RWPE2 (cell line): ENCODE measurements at regions not wholly inside any gene's neighbourhood (a gene's known extent, or its start where the extent isn't known, plus 50 kb on each side); places are given as distances from the start of the nearest gene placed in this dataset.

ENCODE experiments used
- ATAC-seq: fragments of 200-7000 bp; cut with Tn5 transposase; 3 replicates; pipeline ENCODE4 v1.9.1; 2021; ENCODE audit warnings: low read depth
- DNase-seq: peaks from one replicate; pipeline ENCODE4 v3.0.0-alpha.2; 2020; ENCODE audit warnings: low spot score
- H3K27ac ChIP-seq: fragments of 450-650 bp; 2 replicates; pipeline ENCODE4 v1.5.1; 2017; ENCODE audit warnings: mild to moderate bottlenecking; ENCODE audit not compliant: poor library complexity, severe bottlenecking
- H3K27me3 ChIP-seq: fragments of 250-450 bp; sonication (Bioruptor Pico); 2 replicates; pipeline ENCODE4 v1.5.1; 2021; ENCODE audit warnings: mild to moderate bottlenecking, moderate library complexity; ENCODE audit not compliant: insufficient read depth, poor library complexity, severe bottlenecking
- H3K36me3 ChIP-seq: fragments of 250-450 bp; sonication (Bioruptor Pico); 2 replicates; pipeline ENCODE4 v1.5.1; 2020; ENCODE audit warnings: low read depth, mild to moderate bottlenecking, moderate library complexity
- H3K4me1 ChIP-seq: fragments of 250-450 bp; sonication (Bioruptor Pico); 2 replicates; pipeline ENCODE4 v1.5.1; 2021; ENCODE audit warnings: mild to moderate bottlenecking, moderate library complexity; ENCODE audit not compliant: insufficient read depth, poor library complexity, severe bottlenecking
- H3K4me3 ChIP-seq: fragments of 250-450 bp; sonication (Bioruptor Pico); 2 replicates; pipeline ENCODE4 v1.5.1; 2021; ENCODE audit warnings: mild to moderate bottlenecking, moderate library complexity; ENCODE audit not compliant: severe bottlenecking
- H3K9me3 ChIP-seq: fragments of 250-450 bp; sonication (Bioruptor Pico); 2 replicates; pipeline ENCODE4 v1.5.1; 2021; ENCODE audit warnings: mild to moderate bottlenecking, moderate library complexity; ENCODE audit not compliant: severe bottlenecking
- CTCF ChIP-seq: fragments of 450-650 bp; IDR thresholded peaks from one replicate; pipeline ENCODE4 v1.5.1; 2017; ENCODE audit warnings: mild to moderate bottlenecking, moderate library complexity; ENCODE audit not compliant: poor library complexity, severe bottlenecking

- H3K36me3 ChIP-seq: no peaks in the 10 kb centered on the region
- no peak for TF ChIP-seq CTCF
- no peak overlapping the region for H3K4me3 ChIP-seq
- no peak for DNase-seq
- H3K27ac ChIP-seq: no peak overlapping the region
- no peaks in the 10 kb centered on the region for H3K4me1 ChIP-seq
- no peaks in the 10 kb centered on the region for H3K27me3 ChIP-seq
- ATAC-seq: no peak
- peaks cover 2% of the 10 kb centered on the region for H3K9me3 ChIP-seq
These were observed 402.9 kb downstream of the IL20RB start for GRCh38 chr3:137360531-137361201.

DNA sequence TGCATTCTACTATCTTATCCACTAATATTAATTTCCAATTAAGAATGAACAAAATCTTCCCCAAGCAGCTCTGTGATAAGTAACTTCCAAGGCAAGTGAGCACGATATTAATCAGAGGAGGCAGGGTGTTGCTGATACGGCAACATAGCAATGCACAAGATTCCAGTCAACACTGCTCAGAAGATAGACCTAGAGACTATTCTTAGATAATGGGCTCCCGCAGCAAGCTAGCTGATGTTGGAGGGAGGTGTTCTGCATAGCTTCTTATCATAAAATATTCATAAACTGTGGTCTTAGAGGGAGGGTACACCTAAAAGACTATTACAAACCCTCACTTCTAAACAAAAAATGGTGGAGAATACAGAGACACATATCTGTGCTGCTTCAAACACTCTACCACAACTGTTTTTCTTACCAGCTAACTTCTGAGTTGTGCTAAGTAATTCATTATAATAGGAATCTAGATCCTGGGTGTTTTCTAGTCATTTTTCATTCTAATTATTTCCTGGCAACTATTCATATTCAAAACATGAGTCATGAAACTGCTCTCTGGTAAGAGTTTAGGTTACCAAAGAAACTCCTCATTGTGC lies 382.0 kb upstream of the SOX14 start:
- ATAC-seq (no peak), DNase-seq (no peak)
- no peak overlapping the region for H3K27ac ChIP-seq
- TF ChIP-seq CTCF: no peak
- H3K4me3 ChIP-seq: no peak overlapping the region
- H3K36me3 ChIP-seq: no peaks in the 10 kb centered on the region
- H3K27me3 ChIP-seq: no peaks in the 10 kb centered on the region
- no peaks in the 10 kb centered on the region for H3K9me3 ChIP-seq
- no peaks in the 10 kb centered on the region for H3K4me1 ChIP-seq

- H3K9me3 ChIP-seq: no peaks in the 10 kb centered on the region
- no peak for DNase-seq
- H3K27ac ChIP-seq: no peak overlapping the region
- no peak overlapping the region for H3K4me3 ChIP-seq
- no peak for ATAC-seq
- no peaks in the 10 kb centered on the region for H3K36me3 ChIP-seq
- no peak for TF ChIP-seq CTCF
- no peaks in the 10 kb centered on the region for H3K4me1 ChIP-seq
- H3K27me3 ChIP-seq: no peaks in the 10 kb centered on the region
These were observed 378.2 kb upstream of the SOX14 start for GRCh38 chr3:137385922-137386321.

GRCh38 chr3:137409584-137409983 lies 354.5 kb upstream of the SOX14 start:
- H3K9me3 ChIP-seq: no peaks in the 10 kb centered on the region
- DNase-seq: no peak
- H3K4me1 ChIP-seq: no peaks in the 10 kb centered on the region
- TF ChIP-seq CTCF: peak; percentile 30
- ATAC-seq: no peak
- no peak overlapping the region for H3K4me3 ChIP-seq
- H3K36me3 ChIP-seq: no peaks in the 10 kb centered on the region
- no peak overlapping the region for H3K27ac ChIP-seq
- H3K27me3 ChIP-seq: peaks cover 8% of the 10 kb centered on the region

DNA sequence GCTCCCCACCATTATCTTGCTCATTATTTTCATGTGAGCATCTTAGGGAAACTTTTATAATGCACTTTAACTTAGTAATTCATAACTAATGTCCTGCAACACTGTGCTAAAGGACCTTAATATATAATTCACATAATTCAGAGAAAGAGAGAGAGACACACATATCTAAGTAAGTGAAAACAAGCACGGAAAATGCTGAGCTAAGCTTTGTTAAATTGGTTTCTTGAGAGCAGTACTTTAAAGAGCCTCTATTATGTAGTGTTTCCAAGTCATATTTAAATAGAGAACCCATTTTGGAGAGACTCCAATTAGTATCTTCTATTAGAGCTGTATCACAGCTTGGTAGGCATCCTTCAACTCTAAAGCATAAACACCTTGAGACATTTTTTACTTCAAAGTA lies 354.1 kb upstream of the SOX14 start:
- no peak for TF ChIP-seq CTCF
- no peak for DNase-seq
- no peak for ATAC-seq
- Histone ChIP-seq H3K9me3 (no peaks in the 10 kb centered on the region), H3K27ac (no peak overlapping the region), H3K4me3 (no peak overlapping the region), H3K4me1 (no peaks in the 10 kb centered on the region), H3K27me3 (peaks cover 5% of the 10 kb centered on the region), H3K36me3 (no peaks in the 10 kb centered on the region)
